H9 (cell line): ENCODE measurements at regions not wholly inside any gene's neighbourhood (a gene's known extent, or its start where the extent isn't known, plus 50 kb on each side); places are given as distances from the start of the nearest gene placed in this dataset.

Experiments used
- DNase-seq: peaks from one replicate; pipeline ENCODE4 v3.0.0-alpha.2; 2017
- H2AFZ ChIP-seq: one replicate; pipeline ENCODE4 v1.6.1; 2013; ENCODE audit warnings: mild to moderate bottlenecking, low read length, control low read depth, moderate library complexity
- H2AK5ac ChIP-seq: 2 replicates; pipeline ENCODE4 v1.6.1; 2013; ENCODE audit warnings: low read length, control low read depth, mixed read lengths; ENCODE audit not compliant: insufficient read length
- H2BK120ac ChIP-seq: one replicate; pipeline ENCODE4 v1.6.1; 2013; ENCODE audit warnings: low read depth, mild to moderate bottlenecking, low read length, control low read depth, inconsistent platforms; ENCODE audit not compliant: poor library complexity, severe bottlenecking
- H2BK12ac ChIP-seq: 2 replicates; pipeline ENCODE4 v1.6.1; 2013; ENCODE audit warnings: low read length, control low read depth, mixed read lengths, low read depth; ENCODE audit not compliant: insufficient read length
- H2BK15ac ChIP-seq: 2 replicates; pipeline ENCODE4 v1.6.1; 2013; ENCODE audit warnings: low read depth, low read length, control low read depth
- H2BK20ac ChIP-seq: one replicate; pipeline ENCODE4 v1.6.1; 2013; ENCODE audit warnings: low read depth, mild to moderate bottlenecking, low read length, control low read depth, inconsistent platforms; ENCODE audit not compliant: poor library complexity, severe bottlenecking
- H2BK5ac ChIP-seq: 2 replicates; pipeline ENCODE4 v1.6.1; 2013; ENCODE audit warnings: low read length, control low read depth, mixed read lengths; ENCODE audit not compliant: insufficient read length
- H3K14ac ChIP-seq: 2 replicates; pipeline ENCODE4 v1.6.1; 2013; ENCODE audit warnings: low read length, control low read depth; ENCODE audit not compliant: insufficient read depth
- H3K18ac ChIP-seq: 2 replicates; pipeline ENCODE4 v1.6.1; 2013; ENCODE audit warnings: low read depth, mild to moderate bottlenecking, mixed read lengths, low read length, control low read depth; ENCODE audit not compliant: insufficient read length
- H3K23ac ChIP-seq: 2 replicates; pipeline ENCODE4 v1.6.1; 2013; ENCODE audit warnings: low read length, control low read depth, mixed read lengths, low read depth; ENCODE audit not compliant: insufficient read length
- H3K23me2 ChIP-seq: 2 replicates; pipeline ENCODE4 v1.6.1; 2013; ENCODE audit warnings: low read depth, mild to moderate bottlenecking, mixed read lengths, low read length, control low read depth; ENCODE audit not compliant: insufficient read length, poor library complexity, severe bottlenecking
- H3K27ac ChIP-seq: 2 replicates; pipeline ENCODE4 v1.5.1; 2013; ENCODE audit warnings: low read length, control low read depth, mixed read lengths, low read depth; ENCODE audit not compliant: insufficient read length
- H3K27me3 ChIP-seq: 2 replicates; pipeline ENCODE4 v1.6.1; 2013; ENCODE audit warnings: low read length, control low read depth, inconsistent platforms; ENCODE audit not compliant: insufficient read depth
- H3K4ac ChIP-seq: 2 replicates; pipeline ENCODE4 v1.6.1; 2013; ENCODE audit warnings: low read depth, mild to moderate bottlenecking, control low read depth, inconsistent platforms, low read length, moderate library complexity
- H3K4me1 ChIP-seq: 2 replicates; pipeline ENCODE4 v1.6.1; 2013; ENCODE audit warnings: low read length, control low read depth, inconsistent platforms; ENCODE audit not compliant: insufficient read depth
- H3K4me2 ChIP-seq: 2 replicates; pipeline ENCODE4 v1.6.1; 2013; ENCODE audit warnings: low read length, control low read depth, mixed read lengths; ENCODE audit not compliant: insufficient read length, insufficient read depth
- H3K56ac ChIP-seq: 2 replicates; pipeline ENCODE4 v1.6.1; 2013; ENCODE audit warnings: low read depth, mild to moderate bottlenecking, mixed read lengths, low read length, control low read depth; ENCODE audit not compliant: insufficient read length
- H3K79me1 ChIP-seq: 2 replicates; pipeline ENCODE4 v1.6.1; 2013; ENCODE audit warnings: low read depth, mild to moderate bottlenecking, moderate library complexity, low read length, control low read depth, inconsistent platforms; ENCODE audit not compliant: insufficient read depth, poor library complexity, severe bottlenecking
- H3K79me2 ChIP-seq: 2 replicates; pipeline ENCODE4 v1.6.1; 2013; ENCODE audit warnings: low read length, control low read depth, inconsistent platforms; ENCODE audit not compliant: insufficient read depth
- H3K9ac ChIP-seq: 2 replicates; pipeline ENCODE4 v1.6.1; 2013; ENCODE audit warnings: low read length, control low read depth, mixed read lengths; ENCODE audit not compliant: insufficient read length; ENCODE audit errors: extremely low read depth
- H3K9me3 ChIP-seq: one replicate; pipeline ENCODE4 v1.6.1; 2013; ENCODE audit warnings: low read depth, low read length, inconsistent platforms; ENCODE audit not compliant: control insufficient read depth
- H3T11ph ChIP-seq: one replicate; pipeline ENCODE4 v1.6.1; 2013; ENCODE audit warnings: mild to moderate bottlenecking, low read length, control low read depth, inconsistent platforms
- H4K20me1 ChIP-seq: one replicate; pipeline ENCODE4 v1.6.1; 2013; ENCODE audit not compliant: control insufficient read depth, insufficient read length, insufficient read depth
- H4K5ac ChIP-seq: 2 replicates; pipeline ENCODE4 v1.6.1; 2013; ENCODE audit warnings: low read depth, mild to moderate bottlenecking, mixed read lengths, low read length, control low read depth; ENCODE audit not compliant: insufficient read length
- H4K8ac ChIP-seq: replicated peaks from 2 replicates; pipeline ENCODE4 v1.6.1; 2013; ENCODE audit warnings: low read length, control low read depth, mixed read lengths, low read depth; ENCODE audit not compliant: insufficient read length
- H4K91ac ChIP-seq: 2 replicates; pipeline ENCODE4 v1.6.1; 2013; ENCODE audit warnings: low read depth, mild to moderate bottlenecking, moderate library complexity, mixed read lengths, low read length, control low read depth; ENCODE audit not compliant: insufficient read length
- H3K27ac Mint-ChIP-seq, 3 experiments: 2 replicates in 2 of 3; 3 replicates in 1 of 3; pipeline ENCODE4 v1.8.0; 2020 to 2021; ENCODE audit warnings: mixed read lengths in 3 of 3, mild to moderate bottlenecking in 1 of 3, moderate library complexity in 1 of 3
- H3K27me3 Mint-ChIP-seq: 2 replicates; pipeline ENCODE4 v1.8.0; 2021; ENCODE audit warnings: low read depth, mild to moderate bottlenecking, moderate library complexity, mixed read lengths
- H3K36me3 Mint-ChIP-seq, 3 experiments: 2 replicates in 2 of 3; 3 replicates in 1 of 3; pipeline ENCODE4 v1.8.0; 2020 to 2021; ENCODE audit warnings: low read depth in 3 of 3, mixed read lengths in 3 of 3; ENCODE audit not compliant: insufficient read depth in 1 of 3
- H3K4me1 Mint-ChIP-seq, 2 experiments: 2 replicates each; pipeline ENCODE4 v1.8.0; 2020; ENCODE audit warnings: mixed read lengths in 2 of 2
- H3K4me3 Mint-ChIP-seq, 2 experiments: 2 replicates in 1 of 2; 3 replicates in 1 of 2; pipeline ENCODE4 v1.8.0; 2020 to 2021; ENCODE audit warnings: mild to moderate bottlenecking in 2 of 2, mixed read lengths in 2 of 2, moderate library complexity in 1 of 2
- H3K9me3 Mint-ChIP-seq, 2 experiments: 2 replicates in 1 of 2; 3 replicates in 1 of 2; pipeline ENCODE4 v1.8.0; 2020; ENCODE audit warnings: mild to moderate bottlenecking in 2 of 2, mixed read lengths in 2 of 2, moderate library complexity in 1 of 2
- WGBS: extraction: QIAGEN DNeasy Blood & Tissue Kit; methylation state at CpG from one replicate; pipeline ENCODE4 v1.1.7; 2013; ENCODE audit warnings: missing lambda C conversion rate, low lambda C conversion rate, mixed read lengths; ENCODE audit not compliant: insufficient read length; ENCODE audit errors: extremely low coverage; 5-methylcytosine and 5-hydroxymethylcytosine counted together
- TF ChIP-seq, protein P1 (sequence below): fragments of 200-600 bp; sonication (generic); conservative IDR thresholded peaks from 3 replicates; pipeline ENCODE4 v1.8.0; 2021; ENCODE audit warnings: antibody characterized with exemption, mild to moderate bottlenecking

DNA sequence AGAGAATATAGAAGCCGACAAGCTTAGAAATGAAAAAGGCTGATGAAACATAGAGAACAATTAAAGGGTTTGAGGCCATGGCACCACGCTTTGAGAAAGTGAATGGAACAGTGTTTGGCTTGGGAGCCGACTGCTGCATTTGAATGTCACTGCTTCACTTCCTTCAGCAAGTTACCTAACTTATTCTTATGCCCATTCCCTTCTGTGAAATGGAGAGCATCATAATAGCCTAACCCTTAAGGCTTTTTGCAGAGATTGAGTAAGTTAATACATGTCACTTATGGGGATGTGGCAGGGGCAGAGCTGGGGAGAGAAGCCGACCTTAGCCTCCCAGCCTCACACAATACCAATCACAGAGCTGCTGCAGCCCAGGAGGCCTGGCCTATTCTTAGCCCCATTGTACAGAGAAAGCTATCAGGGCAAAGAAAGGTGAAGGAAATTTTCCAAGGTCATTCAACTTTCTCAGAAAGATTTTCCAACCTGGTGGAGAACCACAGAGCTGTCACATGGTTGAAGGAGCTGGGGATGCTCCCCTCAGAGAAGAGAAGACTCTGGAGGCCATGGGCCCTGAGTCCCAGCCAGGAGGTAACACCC is 186.0 kb upstream of the GDF10 start:
- TF ChIP-seq, protein P1, sequence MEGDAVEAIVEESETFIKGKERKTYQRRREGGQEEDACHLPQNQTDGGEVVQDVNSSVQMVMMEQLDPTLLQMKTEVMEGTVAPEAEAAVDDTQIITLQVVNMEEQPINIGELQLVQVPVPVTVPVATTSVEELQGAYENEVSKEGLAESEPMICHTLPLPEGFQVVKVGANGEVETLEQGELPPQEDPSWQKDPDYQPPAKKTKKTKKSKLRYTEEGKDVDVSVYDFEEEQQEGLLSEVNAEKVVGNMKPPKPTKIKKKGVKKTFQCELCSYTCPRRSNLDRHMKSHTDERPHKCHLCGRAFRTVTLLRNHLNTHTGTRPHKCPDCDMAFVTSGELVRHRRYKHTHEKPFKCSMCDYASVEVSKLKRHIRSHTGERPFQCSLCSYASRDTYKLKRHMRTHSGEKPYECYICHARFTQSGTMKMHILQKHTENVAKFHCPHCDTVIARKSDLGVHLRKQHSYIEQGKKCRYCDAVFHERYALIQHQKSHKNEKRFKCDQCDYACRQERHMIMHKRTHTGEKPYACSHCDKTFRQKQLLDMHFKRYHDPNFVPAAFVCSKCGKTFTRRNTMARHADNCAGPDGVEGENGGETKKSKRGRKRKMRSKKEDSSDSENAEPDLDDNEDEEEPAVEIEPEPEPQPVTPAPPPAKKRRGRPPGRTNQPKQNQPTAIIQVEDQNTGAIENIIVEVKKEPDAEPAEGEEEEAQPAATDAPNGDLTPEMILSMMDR, result no peak
- H3K56ac ChIP-seq, result no peak overlapping the region
- H4K20me1 ChIP-seq, result no peaks in the 10 kb centered on the region
- DNase-seq, result no peak
- no peak overlapping the region for H3K27ac ChIP-seq
- Mint-ChIP-seq H3K9me3 (no peaks in the 10 kb centered on the region), H3K4me3 (no peak overlapping the region), H3K27me3 (peaks cover 30% of the 10 kb centered on the region), H3K27ac (no peak overlapping the region), H3K4me1 (peaks cover 8 to 20% of the 10 kb centered on the region in 2 experiments), H3K36me3 (no peaks in the 10 kb centered on the region; a peak in 1 of 7 replicates)
- H3K23me2 ChIP-seq, result peaks cover 3% of the 10 kb centered on the region
- no peak overlapping the region for H3K9ac ChIP-seq
- no peaks in the 10 kb centered on the region; the same call in 1 of the 2 replicates for H3K27me3 ChIP-seq
- H2BK120ac ChIP-seq, result no peak overlapping the region
- no peaks in the 10 kb centered on the region for H3K9me3 ChIP-seq
- H4K5ac ChIP-seq, result no peak overlapping the region
- H2AFZ ChIP-seq, result no peak overlapping the region
- no peak overlapping the region for H4K8ac ChIP-seq
- H2BK20ac ChIP-seq, result no peak overlapping the region
- no peaks in the 10 kb centered on the region; the same call in 1 of the 2 replicates for H3K4me1 ChIP-seq
- H3K4me2 ChIP-seq, result no peak overlapping the region
- no peaks in the 10 kb centered on the region for H3K79me1 ChIP-seq
- H2AK5ac ChIP-seq, result no peak overlapping the region
- no peak overlapping the region for H2BK15ac ChIP-seq
- no peak overlapping the region for H3K14ac ChIP-seq
- no peak overlapping the region for H2BK5ac ChIP-seq
- WGBS, result no CpG with 5 or more reads among the region's 4 CpGs
- H3K4ac ChIP-seq, result no peak overlapping the region
- H4K91ac ChIP-seq, result no peak overlapping the region
- H2BK12ac ChIP-seq, result no peak overlapping the region
- no peak overlapping the region for H3K23ac ChIP-seq
- H3T11ph ChIP-seq, result no peak overlapping the region
- H3K79me2 ChIP-seq, result no peaks in the 10 kb centered on the region
- no peak overlapping the region for H3K18ac ChIP-seq
